HUES6 (cell line): ENCODE measurements at regions not wholly inside any gene's neighbourhood (a gene's known extent, or its start where the extent isn't known, plus 50 kb on each side); places are given as distances from the start of the nearest gene placed in this dataset.

Experiments used
- H3K27ac ChIP-seq: 2 replicates; pipeline ENCODE4 v1.7.0; 2013; ENCODE audit warnings: low read depth, mild to moderate bottlenecking, low read length, inconsistent platforms
- H3K27me3 ChIP-seq: 2 replicates; pipeline ENCODE4 v1.6.1; 2013; ENCODE audit warnings: low read length; ENCODE audit not compliant: control insufficient read depth, insufficient read depth
- H3K36me3 ChIP-seq: 2 replicates; pipeline ENCODE4 v1.6.1; 2013; ENCODE audit warnings: low read length; ENCODE audit not compliant: control insufficient read depth, insufficient read depth
- H3K4me1 ChIP-seq: 2 replicates; pipeline ENCODE4 v1.6.1; 2013; ENCODE audit warnings: low read length; ENCODE audit not compliant: control insufficient read depth, insufficient read depth
- H3K4me3 ChIP-seq: 2 replicates; pipeline ENCODE4 v1.5.1; 2013; ENCODE audit warnings: low read depth, low read length
- H3K9ac ChIP-seq: one replicate; pipeline ENCODE4 v1.6.1; 2013; ENCODE audit warnings: mild to moderate bottlenecking, low read length
- H3K9me3 ChIP-seq: 2 replicates; pipeline ENCODE4 v1.6.1; 2013; ENCODE audit warnings: low read depth, low read length; ENCODE audit not compliant: control insufficient read depth, insufficient read depth

DNA sequence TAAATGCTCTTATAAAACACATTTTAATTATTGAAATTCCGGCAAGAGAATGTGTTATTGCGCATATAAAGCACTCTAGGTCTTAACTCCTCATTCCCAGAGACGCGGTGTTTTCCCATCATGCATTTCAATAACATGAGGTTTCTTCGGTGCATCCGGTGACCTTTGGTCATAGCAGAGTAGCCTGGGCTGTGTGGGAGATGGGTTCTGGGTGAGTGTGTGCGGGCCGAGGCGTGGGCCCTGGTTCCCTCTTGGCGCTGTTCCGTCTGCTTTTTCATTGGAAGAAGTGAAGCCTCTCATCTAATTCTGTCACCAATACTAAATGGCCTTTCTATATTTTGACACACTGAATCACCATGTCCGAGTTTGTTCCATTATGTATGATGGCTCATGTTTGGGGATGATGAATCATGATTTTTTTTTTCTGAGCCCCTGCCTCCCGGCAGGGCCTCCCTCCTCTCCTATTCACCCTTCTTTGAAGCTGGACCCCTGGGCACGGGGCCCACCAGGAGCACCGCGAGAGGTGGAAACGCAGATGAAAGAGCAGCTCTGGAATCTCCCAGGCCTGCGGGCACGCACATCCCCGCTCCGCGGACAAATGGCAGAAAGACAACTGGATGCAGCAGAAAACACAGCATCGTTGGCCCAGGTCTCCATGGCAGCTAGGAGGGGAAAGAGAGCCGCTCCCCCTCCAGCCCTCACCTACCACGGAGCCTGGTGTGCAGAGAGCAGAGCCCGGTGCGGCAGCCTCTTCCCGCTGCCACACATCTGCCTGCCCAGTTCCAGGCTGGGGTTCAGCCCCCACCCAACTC is 85.8 kb upstream of the HPCAL1 start:
- Histone ChIP-seq H3K27me3 (no peaks in the 10 kb centered on the region), H3K9ac (no peak overlapping the region), H3K36me3 (no peaks in the 10 kb centered on the region), H3K27ac (no peak overlapping the region), H3K4me1 (no peaks in the 10 kb centered on the region; the same call in 1 of the 2 replicates), H3K9me3 (no peaks in the 10 kb centered on the region), H3K4me3 (no peak overlapping the region)

GRCh38 chr2:10217489-10218435 is 84.9 kb upstream of the HPCAL1 start:
- Histone ChIP-seq H3K27me3 (no peaks in the 10 kb centered on the region), H3K36me3 (no peaks in the 10 kb centered on the region), H3K9ac (no peak overlapping the region), H3K4me3 (no peak overlapping the region), H3K4me1 (no peaks in the 10 kb centered on the region; the same call in 1 of the 2 replicates), H3K9me3 (no peaks in the 10 kb centered on the region), H3K27ac (no peak overlapping the region)

- Histone ChIP-seq H3K4me3 (no peak overlapping the region), H3K4me1 (0 out of 2 replicates have a peak, but pooled peaks cover under 1% of the 10 kb centered on the region), H3K9me3 (no peaks in the 10 kb centered on the region), H3K27me3 (no peaks in the 10 kb centered on the region), H3K9ac (no peak overlapping the region), H3K36me3 (no peaks in the 10 kb centered on the region), H3K27ac (no peak overlapping the region)
Measured at GRCh38 chr2:10220045-10220901, 82.4 kb upstream of the HPCAL1 start.

GRCh38 chr2:10220902-10221391 is 81.8 kb upstream of the HPCAL1 start:
- Histone ChIP-seq H3K9ac (no peak overlapping the region), H3K9me3 (no peaks in the 10 kb centered on the region)

GRCh38 chr2:10221443-10221842 is 81.3 kb upstream of the HPCAL1 start:
- H3K9ac ChIP-seq: no peak overlapping the region
- H3K4me1 ChIP-seq: 0 out of 2 replicates have a peak, but pooled peaks cover 3% of the 10 kb centered on the region
- H3K4me3 ChIP-seq: no peak overlapping the region
- H3K27ac ChIP-seq: no peak overlapping the region
- H3K36me3 ChIP-seq: no peaks in the 10 kb centered on the region
- H3K27me3 ChIP-seq: no peaks in the 10 kb centered on the region
- no peaks in the 10 kb centered on the region for H3K9me3 ChIP-seq

More at GRCh38 chr2:10220902-10221391, 81.8 kb upstream of the HPCAL1 start:
- no peaks in the 10 kb centered on the region for H3K36me3 ChIP-seq
- H3K27me3 ChIP-seq: no peaks in the 10 kb centered on the region
- 0 out of 2 replicates have a peak, but pooled peaks cover 3% of the 10 kb centered on the region for H3K4me1 ChIP-seq
- H3K27ac ChIP-seq: no peak overlapping the region
- no peak overlapping the region for H3K4me3 ChIP-seq

DNA sequence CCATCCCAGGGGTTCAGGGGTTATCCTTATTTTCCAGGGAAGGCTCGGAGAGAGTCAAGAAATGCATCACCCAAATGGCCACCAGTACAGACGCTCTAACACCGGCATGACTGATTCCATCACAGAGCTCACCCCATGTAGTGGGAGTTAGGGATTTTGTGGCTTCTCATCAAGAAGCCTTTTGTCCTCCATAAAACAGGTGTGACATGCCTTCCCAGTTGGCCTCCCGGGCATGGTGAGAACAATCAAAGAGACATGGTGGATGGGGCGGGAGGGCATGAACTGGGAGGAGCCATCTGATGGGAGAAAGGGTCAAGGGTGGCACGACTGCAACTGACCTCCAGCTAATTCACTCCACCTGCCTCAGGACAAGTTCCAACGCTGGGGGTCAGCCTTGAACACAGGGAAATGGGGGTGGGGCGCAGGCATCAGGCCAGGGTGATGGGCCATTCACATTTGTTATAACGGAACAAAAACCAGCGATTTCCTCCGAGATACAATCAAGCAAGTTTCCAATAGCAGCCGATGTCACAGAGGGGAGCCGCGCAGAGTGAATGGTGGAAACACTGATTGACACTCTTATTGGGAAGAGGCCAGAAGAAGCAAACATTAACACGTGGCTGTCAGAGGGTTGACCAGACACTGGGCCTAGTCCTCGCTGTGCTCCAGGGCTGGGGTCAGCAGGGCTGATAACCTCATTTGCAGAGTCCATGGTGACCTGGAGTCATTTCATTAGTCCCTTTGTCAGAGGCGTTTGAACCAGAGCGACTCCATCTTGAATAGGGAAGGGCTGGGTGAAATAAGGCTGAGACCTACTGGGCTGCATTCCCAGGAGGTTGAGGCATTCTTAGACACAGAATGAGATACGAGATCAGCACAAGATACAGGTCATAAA is 80.5 kb upstream of the HPCAL1 start:
- Histone ChIP-seq H3K27ac (no peak overlapping the region), H3K4me1 (0 out of 2 replicates have a peak, but pooled peaks cover 3% of the 10 kb centered on the region), H3K9me3 (no peaks in the 10 kb centered on the region), H3K4me3 (no peak overlapping the region), H3K36me3 (no peaks in the 10 kb centered on the region), H3K27me3 (no peaks in the 10 kb centered on the region), H3K9ac (no peak overlapping the region)

DNA sequence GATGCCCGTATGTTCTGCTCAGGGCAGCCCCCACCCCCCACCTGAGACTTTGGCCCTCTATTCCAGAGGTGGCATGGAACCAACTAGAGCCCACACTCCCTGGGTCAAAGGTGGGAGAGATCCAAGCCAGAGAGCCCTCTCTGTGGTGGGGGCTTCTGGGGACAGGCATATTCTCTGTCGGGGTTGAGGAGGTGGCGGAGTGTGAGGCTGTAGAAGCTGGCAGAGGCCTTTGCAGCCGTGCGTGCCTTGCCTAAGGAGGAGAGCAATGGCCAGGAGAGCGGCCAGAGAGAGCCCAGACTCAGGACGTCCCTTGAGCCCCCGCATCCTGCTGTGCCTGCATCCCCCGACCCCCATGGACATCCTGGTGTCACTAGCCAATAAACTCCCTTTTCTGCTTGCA is 79.2 kb upstream of the HPCAL1 start:
- Histone ChIP-seq H3K27ac (no peak overlapping the region), H3K36me3 (no peaks in the 10 kb centered on the region), H3K9me3 (no peaks in the 10 kb centered on the region), H3K27me3 (no peaks in the 10 kb centered on the region), H3K9ac (no peak overlapping the region), H3K4me3 (no peak overlapping the region), H3K4me1 (0 out of 2 replicates have a peak, but pooled peaks cover 3% of the 10 kb centered on the region)

- H3K4me1 ChIP-seq: 0 out of 2 replicates have a peak, but pooled peaks cover 3% of the 10 kb centered on the region
Measured at GRCh38 chr2:10223932-10224720, 78.6 kb upstream of the HPCAL1 start.

DNA sequence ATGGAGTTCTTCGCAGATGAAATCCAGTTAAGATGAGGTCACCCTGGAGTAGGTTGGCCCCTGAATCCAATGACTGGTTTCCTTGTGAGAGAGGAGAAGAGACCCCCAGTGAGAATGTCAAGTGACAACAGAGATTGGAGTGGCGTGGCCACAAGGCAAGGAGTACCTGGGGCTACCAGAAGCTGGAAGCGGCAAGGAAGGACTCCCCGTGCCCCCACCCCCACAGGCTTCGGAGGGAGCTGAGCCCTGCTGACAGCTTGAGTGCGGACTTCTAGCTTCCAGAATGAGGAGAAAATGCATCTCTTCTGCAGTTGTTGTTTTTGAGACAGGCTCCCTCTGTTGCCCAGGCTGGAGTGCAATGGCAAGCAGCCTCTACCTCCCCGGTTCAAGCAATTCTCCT is 78.0 kb upstream of the HPCAL1 start:
- no peaks in the 10 kb centered on the region for H3K36me3 ChIP-seq
- no peaks in the 10 kb centered on the region for H3K9me3 ChIP-seq
- no peak overlapping the region for H3K4me3 ChIP-seq
- H3K4me1 ChIP-seq: 0 out of 2 replicates have a peak, but pooled peaks cover 3% of the 10 kb centered on the region
- H3K9ac ChIP-seq: no peak overlapping the region
- H3K27ac ChIP-seq: no peak overlapping the region
- no peaks in the 10 kb centered on the region for H3K27me3 ChIP-seq

More at GRCh38 chr2:10223932-10224720, 78.6 kb upstream of the HPCAL1 start:
- H3K9me3 ChIP-seq: no peaks in the 10 kb centered on the region
- H3K9ac ChIP-seq: no peak overlapping the region
- H3K27me3 ChIP-seq: no peaks in the 10 kb centered on the region
- no peak overlapping the region for H3K27ac ChIP-seq
- H3K4me3 ChIP-seq: no peak overlapping the region
- no peaks in the 10 kb centered on the region for H3K36me3 ChIP-seq
